PC-9 (cell line): ENCODE measurements at regions not wholly inside any gene's neighbourhood (a gene's known extent, or its start where the extent isn't known, plus 50 kb on each side); places are given as distances from the start of the nearest gene placed in this dataset.

Experiments used
- EZH2 ChIP-seq: fragments of 200-600 bp; sonication (generic); IDR thresholded peaks from 2 replicates; pipeline ENCODE4 v1.8.0; 2017; ENCODE audit warnings: antibody characterized with exemption, low read depth
- TF ChIP-seq, protein P1 (sequence below): fragments of 200-600 bp; sonication (generic); conservative IDR thresholded peaks from 2 replicates; pipeline ENCODE4 v1.6.1; 2017; ENCODE audit warnings: mixed run types, antibody characterized with exemption, mild to moderate bottlenecking, moderate library complexity

GRCh38 chr4:158350161-158350560 is 139.9 kb downstream of the TMEM144 start:
- no peak for TF ChIP-seq EZH2
- TF ChIP-seq, protein P1, sequence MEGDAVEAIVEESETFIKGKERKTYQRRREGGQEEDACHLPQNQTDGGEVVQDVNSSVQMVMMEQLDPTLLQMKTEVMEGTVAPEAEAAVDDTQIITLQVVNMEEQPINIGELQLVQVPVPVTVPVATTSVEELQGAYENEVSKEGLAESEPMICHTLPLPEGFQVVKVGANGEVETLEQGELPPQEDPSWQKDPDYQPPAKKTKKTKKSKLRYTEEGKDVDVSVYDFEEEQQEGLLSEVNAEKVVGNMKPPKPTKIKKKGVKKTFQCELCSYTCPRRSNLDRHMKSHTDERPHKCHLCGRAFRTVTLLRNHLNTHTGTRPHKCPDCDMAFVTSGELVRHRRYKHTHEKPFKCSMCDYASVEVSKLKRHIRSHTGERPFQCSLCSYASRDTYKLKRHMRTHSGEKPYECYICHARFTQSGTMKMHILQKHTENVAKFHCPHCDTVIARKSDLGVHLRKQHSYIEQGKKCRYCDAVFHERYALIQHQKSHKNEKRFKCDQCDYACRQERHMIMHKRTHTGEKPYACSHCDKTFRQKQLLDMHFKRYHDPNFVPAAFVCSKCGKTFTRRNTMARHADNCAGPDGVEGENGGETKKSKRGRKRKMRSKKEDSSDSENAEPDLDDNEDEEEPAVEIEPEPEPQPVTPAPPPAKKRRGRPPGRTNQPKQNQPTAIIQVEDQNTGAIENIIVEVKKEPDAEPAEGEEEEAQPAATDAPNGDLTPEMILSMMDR = no peak
